ENCODE measurements at regions not wholly inside any gene's neighbourhood (a gene's known extent, or its start where the extent isn't known, plus 50 kb on each side); places are given as distances from the start of the nearest gene placed in this dataset.

DNA sequence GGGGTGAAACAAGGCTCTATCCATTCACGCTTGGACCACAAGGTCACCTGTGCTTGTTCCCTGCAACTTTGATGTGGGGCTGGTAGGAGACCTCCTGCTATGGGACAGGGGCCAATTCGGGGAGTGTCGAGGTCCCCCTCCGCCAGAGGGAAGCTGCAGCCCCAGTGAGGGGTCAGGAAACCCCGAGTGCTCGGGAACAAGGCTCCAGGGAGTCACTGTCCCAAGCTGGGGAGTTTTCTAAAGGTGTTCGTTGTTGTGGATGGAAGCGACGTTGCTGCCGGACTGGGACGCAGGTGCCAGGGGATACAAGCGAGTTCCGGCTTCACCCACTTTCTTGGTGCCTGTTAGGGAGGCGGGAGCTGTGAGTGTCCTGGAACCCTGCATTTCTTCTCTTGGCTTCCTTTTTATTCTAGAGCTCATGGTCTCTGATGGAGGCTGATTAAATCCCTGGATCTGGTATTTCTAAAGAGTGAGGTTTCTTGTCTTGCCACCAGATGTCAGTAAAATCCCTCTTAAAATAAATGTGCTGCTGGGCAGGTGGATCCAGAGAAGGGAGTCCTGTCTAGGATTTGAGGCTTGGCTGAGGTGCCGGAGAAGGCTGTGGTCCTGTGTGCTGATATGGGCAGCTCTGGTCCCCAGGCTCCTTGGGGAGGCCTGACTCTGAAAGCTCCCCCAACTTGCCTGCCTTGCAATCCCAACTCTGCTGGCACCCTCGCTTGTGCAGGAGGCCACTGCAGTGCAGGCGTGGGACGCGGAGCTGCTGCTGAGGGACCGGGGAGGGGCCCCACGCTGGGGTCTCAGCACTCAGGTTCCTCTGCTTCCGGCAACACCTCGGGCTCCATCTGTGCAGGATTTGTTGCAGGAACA, 153.9 kb downstream of the TEX29 start:
- no peaks in the 10 kb centered on the region for H4K20me1 ChIP-seq (ENCODE audit: insufficient read depth)
- no peak overlapping the region for H3K27ac ChIP-seq (ENCODE audit: low read length)
- no peak overlapping the region for H3K4me2 ChIP-seq (ENCODE audit: low read length)
- H3K79me2 ChIP-seq (replicated peaks; ENCODE audit: insufficient read depth, low read length), result no peaks in the 10 kb centered on the region
- no peaks in the 10 kb centered on the region for H3K9me3 ChIP-seq (ENCODE audit: low read length)
- H3K36me3 ChIP-seq (ENCODE audit: insufficient read depth, low read length), result no peaks in the 10 kb centered on the region
- TF ChIP-seq EZH2 (IDR thresholded peaks at IDR 0.05; ENCODE audit: borderline replicate concordance, insufficient read depth, low read length, poor library complexity, severe bottlenecking) (no peak), RAD21 (conservative IDR thresholded peaks at IDR 0.05) (peak; percentile 97), REST (IDR thresholded peaks at IDR 0.05; ENCODE audit: borderline replicate concordance) (no peak), EP300 (conservative IDR thresholded peaks at IDR 0.05; ENCODE audit: poor library complexity, severe bottlenecking) (no peak), MXI1 (conservative IDR thresholded peaks at IDR 0.05; ENCODE audit: poor library complexity, severe bottlenecking) (no peak), SMC3 (conservative IDR thresholded peaks at IDR 0.05; ENCODE audit: poor library complexity) (peak; percentile 99), POLR2AphosphoS5 (IDR thresholded peaks at IDR 0.05) (no peak)
- TF ChIP-seq, protein P1, sequence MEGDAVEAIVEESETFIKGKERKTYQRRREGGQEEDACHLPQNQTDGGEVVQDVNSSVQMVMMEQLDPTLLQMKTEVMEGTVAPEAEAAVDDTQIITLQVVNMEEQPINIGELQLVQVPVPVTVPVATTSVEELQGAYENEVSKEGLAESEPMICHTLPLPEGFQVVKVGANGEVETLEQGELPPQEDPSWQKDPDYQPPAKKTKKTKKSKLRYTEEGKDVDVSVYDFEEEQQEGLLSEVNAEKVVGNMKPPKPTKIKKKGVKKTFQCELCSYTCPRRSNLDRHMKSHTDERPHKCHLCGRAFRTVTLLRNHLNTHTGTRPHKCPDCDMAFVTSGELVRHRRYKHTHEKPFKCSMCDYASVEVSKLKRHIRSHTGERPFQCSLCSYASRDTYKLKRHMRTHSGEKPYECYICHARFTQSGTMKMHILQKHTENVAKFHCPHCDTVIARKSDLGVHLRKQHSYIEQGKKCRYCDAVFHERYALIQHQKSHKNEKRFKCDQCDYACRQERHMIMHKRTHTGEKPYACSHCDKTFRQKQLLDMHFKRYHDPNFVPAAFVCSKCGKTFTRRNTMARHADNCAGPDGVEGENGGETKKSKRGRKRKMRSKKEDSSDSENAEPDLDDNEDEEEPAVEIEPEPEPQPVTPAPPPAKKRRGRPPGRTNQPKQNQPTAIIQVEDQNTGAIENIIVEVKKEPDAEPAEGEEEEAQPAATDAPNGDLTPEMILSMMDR (IDR thresholded peaks at IDR 0.05; ENCODE audit: poor library complexity, severe bottlenecking), result peak; percentile 93
- no peaks in the 10 kb centered on the region for H3K9me2 ChIP-seq (ENCODE audit: insufficient read depth, low read length)
- no peak overlapping the region for H3K4me3 ChIP-seq (ENCODE audit: low read length)
- no peaks in the 10 kb centered on the region for H3F3A ChIP-seq (ENCODE audit: insufficient read depth, low read length, poor library complexity, severe bottlenecking)
- no peak overlapping the region for H2AFZ ChIP-seq (ENCODE audit: low read depth, low read length)
- H3K27me3 ChIP-seq (ENCODE audit: insufficient read depth, low read depth, low read length), result no peaks in the 10 kb centered on the region
- H3K9ac ChIP-seq (ENCODE audit: low read length), result no peak overlapping the region

DNA sequence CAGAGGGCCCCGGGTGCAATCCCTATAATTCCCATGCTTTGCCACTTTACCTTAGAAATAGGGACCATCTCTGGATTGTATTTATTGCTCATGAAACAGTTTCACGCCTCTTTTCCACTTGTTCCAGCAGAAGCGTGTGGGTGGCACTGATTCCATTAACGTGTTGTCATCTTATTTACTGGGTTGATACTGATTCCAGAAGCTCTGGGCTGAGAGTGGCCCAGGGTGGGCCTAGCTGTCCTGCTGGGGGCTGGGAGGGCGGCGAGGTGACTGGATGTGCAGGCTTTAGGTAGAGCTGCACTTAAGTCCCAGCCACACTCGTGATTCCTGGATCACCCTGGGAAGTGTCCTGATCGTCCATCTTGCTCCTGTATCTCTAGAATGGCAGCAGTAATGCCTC, 155.0 kb downstream of the TEX29 start:
- no peak overlapping the region for H2AFZ ChIP-seq (ENCODE audit: low read depth, low read length)
- H3K9me2 ChIP-seq (ENCODE audit: insufficient read depth, low read length), result no peaks in the 10 kb centered on the region
- H3K79me2 ChIP-seq (replicated peaks; ENCODE audit: insufficient read depth, low read length), result no peaks in the 10 kb centered on the region
- H4K20me1 ChIP-seq (ENCODE audit: insufficient read depth), result no peaks in the 10 kb centered on the region
- no peaks in the 10 kb centered on the region for H3K27me3 ChIP-seq (ENCODE audit: insufficient read depth, low read depth, low read length)
- no peak overlapping the region for H3K4me2 ChIP-seq (ENCODE audit: low read length)
- H3K36me3 ChIP-seq (ENCODE audit: insufficient read depth, low read length), result no peaks in the 10 kb centered on the region
- TF ChIP-seq POLR2AphosphoS5 (IDR thresholded peaks at IDR 0.05) (no peak), SMC3 (conservative IDR thresholded peaks at IDR 0.05; ENCODE audit: poor library complexity) (no peak), EZH2 (IDR thresholded peaks at IDR 0.05; ENCODE audit: borderline replicate concordance, insufficient read depth, low read length, poor library complexity, severe bottlenecking) (no peak)
- TF ChIP-seq, protein P1 (IDR thresholded peaks at IDR 0.05; ENCODE audit: poor library complexity, severe bottlenecking), result no peak
- H3K9ac ChIP-seq (ENCODE audit: low read length), result no peak overlapping the region
- no peaks in the 10 kb centered on the region for H3F3A ChIP-seq (ENCODE audit: insufficient read depth, low read length, poor library complexity, severe bottlenecking)
- H3K27ac ChIP-seq (ENCODE audit: low read length), result no peak overlapping the region
- H3K9me3 ChIP-seq (ENCODE audit: low read length), result no peaks in the 10 kb centered on the region
- no peak overlapping the region for H3K4me3 ChIP-seq (ENCODE audit: low read length)
